CD14-positive monocyte (primary cell): ENCODE measurements at regions not wholly inside any gene's neighbourhood (a gene's known extent, or its start where the extent isn't known, plus 50 kb on each side); places are given as distances from the start of the nearest gene placed in this dataset.

Experiments used
- DNase-seq, 3 donors: peaks; one replicate each; pipeline ENCODE4 v3.0.0-alpha.2; 2011 to 2022
- H2AFZ ChIP-seq: 2 replicates; pipeline ENCODE4 v1.6.0; 2012; ENCODE audit warnings: mild to moderate bottlenecking, low read depth, low read length, inconsistent platforms; ENCODE audit not compliant: insufficient read depth, poor library complexity, severe bottlenecking
- H3K27ac ChIP-seq, 2 donors: 1 replicate in 1 of 2; 2 replicates in 1 of 2; pipeline ENCODE4 v1.5.1; 2012 to 2013; ENCODE audit warnings: low read length in 2 of 2, control low read depth in 1 of 2, inconsistent platforms in 1 of 2, low read depth in 1 of 2, mild to moderate bottlenecking in 1 of 2
- H3K27me3 ChIP-seq, 2 donors: one replicate each; pipeline versions ENCODE4 v1.6.0 to v1.6.1; 2011 to 2013; ENCODE audit warnings: low read length in 2 of 2; ENCODE audit not compliant: control insufficient read depth in 2 of 2, insufficient read depth in 2 of 2
- H3K36me3 ChIP-seq, 2 donors: replicated peaks in 1 of 2; 1 replicate in 1 of 2; 2 replicates in 1 of 2; pipeline versions ENCODE4 v1.5.1 to v1.6.1; 2012 to 2013; ENCODE audit warnings: low read length in 2 of 2, control low read depth in 1 of 2, inconsistent platforms in 1 of 2, mild to moderate bottlenecking in 1 of 2; ENCODE audit not compliant: insufficient read depth in 2 of 2, control insufficient read depth in 1 of 2
- H3K4me1 ChIP-seq, 2 donors: 1 replicate in 1 of 2; 2 replicates in 1 of 2; pipeline versions ENCODE4 v1.5.1 to v1.6.1; 2012 to 2013; ENCODE audit warnings: low read length in 2 of 2, control low read depth in 1 of 2, inconsistent platforms in 1 of 2, mild to moderate bottlenecking in 1 of 2, moderate library complexity in 1 of 2; ENCODE audit not compliant: insufficient read depth in 2 of 2, control insufficient read depth in 1 of 2
- H3K4me2 ChIP-seq: replicated peaks from 2 replicates; pipeline ENCODE3; 2012; ENCODE audit warnings: low read length, moderate library complexity, mild to moderate bottlenecking; ENCODE audit not compliant: poor library complexity, severe bottlenecking; ENCODE audit errors: extremely low read depth
- H3K4me3 ChIP-seq, 3 experiments: fragments of 200-600 bp in 1 of 3; sonication (generic) in 1 of 3; replicated peaks in 1 of 3; 1 replicate in 2 of 3; 2 replicates in 1 of 3; pipeline ENCODE4 v1.5.1; 2011 to 2013; ENCODE audit warnings: low read length in 3 of 3, mild to moderate bottlenecking in 3 of 3, control low read depth in 2 of 3, low read depth in 2 of 3, inconsistent platforms in 1 of 3, moderate library complexity in 1 of 3
- H3K79me2 ChIP-seq: 2 replicates; pipeline ENCODE4 v1.6.0; 2012; ENCODE audit warnings: mild to moderate bottlenecking, control low read depth, inconsistent platforms, low read length, moderate library complexity; ENCODE audit not compliant: insufficient read depth
- H3K9ac ChIP-seq: 2 replicates; pipeline ENCODE4 v1.6.0; 2017; ENCODE audit warnings: low read length, mild to moderate bottlenecking; ENCODE audit not compliant: insufficient read depth, poor library complexity, severe bottlenecking
- H3K9me3 ChIP-seq, 2 donors: replicated peaks in 1 of 2; 1 replicate in 1 of 2; 2 replicates in 1 of 2; pipeline versions ENCODE4 v1.5.1 to v1.6.1; 2012 to 2013; ENCODE audit warnings: low read length in 2 of 2, control low read depth in 1 of 2; ENCODE audit not compliant: control insufficient read depth in 1 of 2, insufficient read depth in 1 of 2
- H4K20me1 ChIP-seq: 2 replicates; pipeline ENCODE4 v1.6.0; 2012; ENCODE audit warnings: mild to moderate bottlenecking, low read length, control low read depth, moderate library complexity; ENCODE audit not compliant: insufficient read depth
- H3K27ac Mint-ChIP-seq, 7 donors: one replicate each; pipeline ENCODE4 v1.8.0; 2020; ENCODE audit warnings: mild to moderate bottlenecking in 7 of 7, mixed read lengths in 7 of 7, moderate library complexity in 6 of 7, inconsistent platforms in 2 of 7
- H3K27me3 Mint-ChIP-seq, 3 donors: one replicate each; pipeline ENCODE4 v1.8.0; 2021 to 2022; ENCODE audit warnings: low read depth in 3 of 3, mild to moderate bottlenecking in 3 of 3, mixed read lengths in 3 of 3, moderate library complexity in 3 of 3, inconsistent platforms in 1 of 3
- H3K36me3 Mint-ChIP-seq, 2 donors: one replicate each; pipeline ENCODE4 v1.8.0; 2020; ENCODE audit warnings: mixed read lengths in 2 of 2, inconsistent platforms in 1 of 2, mild to moderate bottlenecking in 1 of 2
- H3K4me1 Mint-ChIP-seq: one replicate; pipeline ENCODE4 v1.8.0; 2020; ENCODE audit warnings: mild to moderate bottlenecking, mixed read lengths
- H3K4me3 Mint-ChIP-seq, 2 donors: one replicate each; pipeline ENCODE4 v1.8.0; 2020; ENCODE audit warnings: mild to moderate bottlenecking in 2 of 2, mixed read lengths in 2 of 2, moderate library complexity in 1 of 2
- H3K9me3 Mint-ChIP-seq, 7 donors: one replicate each; pipeline ENCODE4 v1.8.0; 2020 to 2022; ENCODE audit warnings: mixed read lengths in 7 of 7, mild to moderate bottlenecking in 6 of 7, moderate library complexity in 6 of 7, inconsistent platforms in 2 of 7
- CTCF ChIP-seq: fragments of 200-600 bp; IDR thresholded peaks from one replicate; pipeline ENCODE4 v1.8.0; 2022; ENCODE audit warnings: antibody characterized with exemption, mild to moderate bottlenecking
- WGBS: methylation state at CpG from one replicate; pipeline ENCODE4 v1.1.5; 2013; ENCODE audit warnings: missing lambda C conversion rate; ENCODE audit not compliant: insufficient coverage; 5-methylcytosine and 5-hydroxymethylcytosine counted together
- intact Hi-C, 2 donors: fragments of 100-400 bp; cut with micrococcal nuclease; formaldehyde crosslinking; loops; one replicate each; pipeline versions ENCODE4 v1.15.0 to v1.15.1; 2023

DNA sequence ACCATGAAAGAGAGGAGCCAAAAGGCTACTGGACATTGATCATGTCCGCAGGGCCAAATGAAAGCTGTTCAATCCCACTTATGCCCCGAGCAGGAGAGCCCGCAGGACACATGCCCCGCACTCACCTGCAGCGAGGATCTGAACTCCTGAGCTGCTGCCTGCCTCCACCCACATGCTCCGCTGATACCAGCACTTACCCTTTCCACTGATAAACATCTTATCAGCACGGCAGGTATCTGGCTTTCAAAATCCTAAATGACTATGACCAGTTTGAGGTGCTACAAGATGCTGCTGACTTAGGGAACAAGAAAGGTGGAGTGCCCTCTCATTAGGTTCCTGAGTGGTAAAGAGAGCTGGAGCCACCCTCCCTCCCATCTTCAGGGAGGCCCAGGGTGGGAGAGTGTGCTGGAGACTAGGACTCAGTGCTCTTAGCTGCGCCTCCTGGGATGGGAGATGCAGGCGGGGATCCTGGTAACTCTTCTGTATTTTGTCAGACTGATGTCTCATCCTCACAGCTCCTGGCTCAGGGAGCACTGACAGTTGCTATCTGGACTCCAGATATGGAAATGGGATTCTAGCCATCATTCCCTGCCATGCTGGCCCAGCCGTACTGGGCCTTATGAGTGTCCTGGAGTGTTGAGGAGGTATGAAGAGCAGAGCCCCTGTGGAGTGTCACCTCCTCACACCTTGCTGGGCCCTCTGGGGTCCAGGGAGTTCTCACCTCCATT, 86.4 kb upstream of the F3 start:
- WGBS = 100% methylated on average over 7 of the region's 10 CpGs
- peaks cover 12% of the 10 kb centered on the region for H3K4me1 Mint-ChIP-seq
- H3K27ac ChIP-seq = no peak overlapping the region

GRCh38 chr1:94624203-94624602, 82.6 kb upstream of the F3 start:
- Histone ChIP-seq H3K27ac (no peak overlapping the region), H3K36me3 (no peaks in the 10 kb centered on the region), H4K20me1 (no peaks in the 10 kb centered on the region), H3K27me3 (no peaks in the 10 kb centered on the region), H3K4me3 (no peak overlapping the region), H3K4me2 (no peak overlapping the region), H3K9ac (no peak overlapping the region), H3K9me3 (no peaks in the 10 kb centered on the region), H3K4me1 (peaks cover 0 to 3% of the 10 kb centered on the region in 2 donors), H3K79me2 (no peaks in the 10 kb centered on the region), H2AFZ (no peak overlapping the region)
- no peak for TF ChIP-seq CTCF
- peaks cover 7% of the 10 kb centered on the region for H3K4me1 Mint-ChIP-seq
- no peak overlapping the region for H3K4me3 Mint-ChIP-seq
- intact Hi-C loops = no loop called here
- no peak for DNase-seq
- 94% methylated on average over 5 of the region's 8 CpGs for WGBS
- no peak overlapping the region for H3K27ac Mint-ChIP-seq
- H3K27me3 Mint-ChIP-seq = peaks cover 0 to 4% (median 2%) of the 10 kb centered on the region in 3 donors
- peaks cover 0 to 2% (median 1%) of the 10 kb centered on the region in 7 donors for H3K9me3 Mint-ChIP-seq
- no peaks in the 10 kb centered on the region for H3K36me3 Mint-ChIP-seq

More for the DNA sequence above, 86.4 kb upstream of the F3 start:
- H3K9ac ChIP-seq = no peak overlapping the region
- Mint-ChIP-seq H3K9me3 (peaks cover 0 to 18% (median 2%) of the 10 kb centered on the region in 7 donors), H3K4me3 (no peak overlapping the region), H3K27me3 (peaks cover 0 to 4% (median 3%) of the 10 kb centered on the region in 3 donors), H3K27ac (peak overlapping the region in 1 of 7 donors; percentile 4), H3K36me3 (no peaks in the 10 kb centered on the region)
- no peaks in the 10 kb centered on the region for H4K20me1 ChIP-seq
- intact Hi-C loops = no loop called here
- no peak overlapping the region for H2AFZ ChIP-seq
- peaks cover 0 to 3% of the 10 kb centered on the region in 2 donors for H3K4me1 ChIP-seq
- H3K4me2 ChIP-seq = no peak overlapping the region
- H3K27me3 ChIP-seq = no peaks in the 10 kb centered on the region
- no peak overlapping the region for H3K4me3 ChIP-seq
- H3K9me3 ChIP-seq = no peaks in the 10 kb centered on the region
- no peaks in the 10 kb centered on the region for H3K36me3 ChIP-seq
- no peak for TF ChIP-seq CTCF
- H3K79me2 ChIP-seq = no peaks in the 10 kb centered on the region
- no peak for DNase-seq
